Activated CD8-positive, alpha-beta T cell treated with anti-CD3 and anti-CD28 coated beads for 36 hours (primary cell): ENCODE measurements at regions not wholly inside any gene's neighbourhood (a gene's known extent, or its start where the extent isn't known, plus 50 kb on each side); places are given as distances from the start of the nearest gene placed in this dataset.

Experiments used
- ATAC-seq: fragments of 200-7000 bp; cut with Tn5 transposase; one replicate; pipeline ENCODE4 v1.10.0; 2021; ENCODE audit warnings: mild to moderate bottlenecking, moderate library complexity
- CTCF ChIA-PET: fragments of 350-600 bp; sonication (Branson Sonifier 250); formaldehyde crosslinking; loops from one replicate; lab custom pipeline; 2021; ENCODE audit warnings: antibody characterized with exemption; lab: Charles Lee
- POLR2A ChIA-PET: fragments of 350-600 bp; sonication (Branson Sonifier 250); formaldehyde crosslinking; loops from one replicate; lab custom pipeline; 2021; ENCODE audit warnings: antibody characterized with exemption; lab: Charles Lee
- DNase-seq: peaks from one replicate; pipeline ENCODE4 v3.0.0-alpha.2; 2020
- H3K27ac Mint-ChIP-seq: one replicate; pipeline ENCODE4 v1.8.0; 2021; ENCODE audit warnings: mild to moderate bottlenecking, mixed read lengths
- H3K27me3 Mint-ChIP-seq: one replicate; pipeline ENCODE4 v1.8.0; 2021; ENCODE audit warnings: mixed read lengths
- H3K36me3 Mint-ChIP-seq: one replicate; pipeline ENCODE4 v1.8.0; 2021; ENCODE audit warnings: low read depth, mixed read lengths
- H3K4me1 Mint-ChIP-seq: one replicate; pipeline ENCODE4 v1.8.0; 2021; ENCODE audit warnings: low read depth, mixed read lengths
- H3K4me3 Mint-ChIP-seq: one replicate; pipeline ENCODE4 v1.8.0; 2021; ENCODE audit warnings: mild to moderate bottlenecking, moderate library complexity, mixed read lengths
- H3K9me3 Mint-ChIP-seq: one replicate; pipeline ENCODE4 v1.8.0; 2021; ENCODE audit warnings: mixed read lengths
- CTCF ChIP-seq: fragments of 200-600 bp; IDR thresholded peaks from one replicate; pipeline ENCODE4 v1.8.0; 2022; ENCODE audit warnings: antibody characterized with exemption, mild to moderate bottlenecking
- intact Hi-C: fragments of 100-400 bp; cut with micrococcal nuclease; formaldehyde crosslinking; loops from one replicate; pipeline ENCODE4 v1.10.0; 2022

- no peak overlapping the region for H3K4me3 Mint-ChIP-seq
- H3K4me1 Mint-ChIP-seq, result no peaks in the 10 kb centered on the region
- POLR2A ChIA-PET, result no interaction called here
- intact Hi-C loops, result no loop called here
- DNase-seq, result no peak
- TF ChIP-seq CTCF, result no peak
- no peak overlapping the region for H3K27ac Mint-ChIP-seq
- no peaks in the 10 kb centered on the region for H3K27me3 Mint-ChIP-seq
- no peaks in the 10 kb centered on the region for H3K36me3 Mint-ChIP-seq
- CTCF ChIA-PET, result no interaction called here
- peaks cover 3% of the 10 kb centered on the region for H3K9me3 Mint-ChIP-seq
- no peak for ATAC-seq
Measured at GRCh38 chr9:100937382-100937781, 91.1 kb upstream of the PLPPR1 start.

- Mint-ChIP-seq H3K9me3 (peaks cover 3% of the 10 kb centered on the region), H3K4me1 (no peaks in the 10 kb centered on the region), H3K27ac (no peak overlapping the region), H3K36me3 (no peaks in the 10 kb centered on the region), H3K4me3 (no peak overlapping the region), H3K27me3 (no peaks in the 10 kb centered on the region)
- ATAC-seq (no peak), DNase-seq (no peak)
- ChIA-PET POLR2A (no interaction called here), CTCF (no interaction called here)
- intact Hi-C loops, result no loop called here
- TF ChIP-seq CTCF, result no peak
Measured at GRCh38 chr9:100938507-100938906, 90.0 kb upstream of the PLPPR1 start.

- no peak for ATAC-seq
- Mint-ChIP-seq H3K27ac (no peak overlapping the region), H3K4me1 (no peaks in the 10 kb centered on the region), H3K36me3 (no peaks in the 10 kb centered on the region), H3K4me3 (no peak overlapping the region), H3K9me3 (peaks cover 3% of the 10 kb centered on the region), H3K27me3 (no peaks in the 10 kb centered on the region)
- CTCF ChIA-PET, result no interaction called here
- POLR2A ChIA-PET, result no interaction called here
- TF ChIP-seq CTCF, result no peak
- intact Hi-C loops, result no loop called here
- DNase-seq, result no peak
Measured at GRCh38 chr9:100939636-100940035, 88.9 kb upstream of the PLPPR1 start.

GRCh38 chr9:100959226-100959625, 69.3 kb upstream of the PLPPR1 start:
- Mint-ChIP-seq H3K36me3 (no peaks in the 10 kb centered on the region), H3K9me3 (no peaks in the 10 kb centered on the region), H3K27me3 (no peaks in the 10 kb centered on the region), H3K4me3 (no peak overlapping the region), H3K4me1 (no peaks in the 10 kb centered on the region), H3K27ac (no peak overlapping the region)
- TF ChIP-seq CTCF, result no peak
- no peak for DNase-seq
- no peak for ATAC-seq
- CTCF ChIA-PET, result no interaction called here
- POLR2A ChIA-PET, result no interaction called here
- intact Hi-C loops, result no loop called here
